BE2C (cell line): ENCODE measurements at regions not wholly inside any gene's neighbourhood (a gene's known extent, or its start where the extent isn't known, plus 50 kb on each side); places are given as distances from the start of the nearest gene placed in this dataset.

Source experiments
- DNase-seq: peaks from one replicate; pipeline ENCODE4 v3.0.0-alpha.2; 2020
- H3K27me3 ChIP-seq: fragments of 250-450 bp; sonication (Bioruptor Pico); 2 replicates; pipeline ENCODE4 v1.5.1; 2020; ENCODE audit warnings: mild to moderate bottlenecking
- H3K36me3 ChIP-seq: fragments of 250-450 bp; sonication (Bioruptor Pico); 2 replicates; pipeline ENCODE4 v1.5.1; 2020; ENCODE audit warnings: mild to moderate bottlenecking
- H3K4me1 ChIP-seq: fragments of 250-450 bp; sonication (Bioruptor Pico); 2 replicates; pipeline ENCODE4 v1.5.1; 2020
- H3K4me3 ChIP-seq: 2 replicates; pipeline ENCODE4 v1.5.1; 2011; ENCODE audit warnings: low read depth, low read length
- H3K9me3 ChIP-seq: fragments of 250-450 bp; sonication (Bioruptor Pico); 2 replicates; pipeline ENCODE4 v1.5.1; 2020
- CTCF ChIP-seq: IDR thresholded peaks from 2 replicates; pipeline ENCODE4 v1.5.1; 2012; ENCODE audit warnings: mild to moderate bottlenecking, low read depth, low read length

GRCh38 chr21:35332841-35333426 is 283.8 kb upstream of the RUNX1 start:
- Histone ChIP-seq H3K4me1 (no peaks in the 10 kb centered on the region), H3K36me3 (no peaks in the 10 kb centered on the region), H3K27me3 (no peaks in the 10 kb centered on the region), H3K9me3 (no peaks in the 10 kb centered on the region), H3K4me3 (no peak overlapping the region)
- no peak for DNase-seq
- no peak for TF ChIP-seq CTCF

- no peaks in the 10 kb centered on the region for H3K36me3 ChIP-seq
- H3K4me3 ChIP-seq: no peak overlapping the region
- no peaks in the 10 kb centered on the region for H3K9me3 ChIP-seq
- no peaks in the 10 kb centered on the region for H3K4me1 ChIP-seq
- H3K27me3 ChIP-seq: no peaks in the 10 kb centered on the region
- TF ChIP-seq CTCF: no peak
- DNase-seq: no peak
These were observed 281.0 kb upstream of the RUNX1 start for GRCh38 chr21:35329940-35330660.

GRCh38 chr21:35328856-35329455 is 279.9 kb upstream of the RUNX1 start:
- Histone ChIP-seq H3K4me3 (no peak overlapping the region), H3K27me3 (no peaks in the 10 kb centered on the region), H3K36me3 (no peaks in the 10 kb centered on the region), H3K4me1 (no peaks in the 10 kb centered on the region), H3K9me3 (no peaks in the 10 kb centered on the region)
- DNase-seq: no peak
- TF ChIP-seq CTCF: no peak

- Histone ChIP-seq H3K9me3 (no peaks in the 10 kb centered on the region; the same call in 1 of the 2 replicates), H3K4me3 (no peak overlapping the region), H3K4me1 (no peaks in the 10 kb centered on the region), H3K36me3 (no peaks in the 10 kb centered on the region), H3K27me3 (no peaks in the 10 kb centered on the region)
- no peak for DNase-seq
- no peak for TF ChIP-seq CTCF
These were observed 277.6 kb upstream of the RUNX1 start for GRCh38 chr21:35326677-35327076.

- Histone ChIP-seq H3K4me3 (no peak overlapping the region), H3K36me3 (no peaks in the 10 kb centered on the region), H3K4me1 (no peaks in the 10 kb centered on the region), H3K27me3 (no peaks in the 10 kb centered on the region), H3K9me3 (no peaks in the 10 kb centered on the region; the same call in 1 of the 2 replicates)
- TF ChIP-seq CTCF: no peak
- no peak for DNase-seq
These were observed 276.9 kb upstream of the RUNX1 start for GRCh38 chr21:35325953-35326352.
